Liver (tissue), 8 donors: ENCODE measurements at regions not wholly inside any gene's neighbourhood (a gene's known extent, or its start where the extent isn't known, plus 50 kb on each side); places are given as distances from the start of the nearest gene placed in this dataset.
"Not testable (repeated sequence)": the region's sequence is repeated elsewhere in the genome, so short reads cannot be mapped to it uniquely, and the experiment has no call there.

Experiments used
- DNase-seq: peaks from one replicate; pipeline ENCODE4 v3.0.0-alpha.2; 2017; ENCODE audit warnings: low spot score
- H3K27ac ChIP-seq, 2 donors: one replicate each; pipeline ENCODE4 v1.7.0; 2013; ENCODE audit warnings: inconsistent platforms in 2 of 2, low read length in 2 of 2, control low read depth in 1 of 2, low read depth in 1 of 2, mild to moderate bottlenecking in 1 of 2
- H3K27me3 ChIP-seq, 4 donors: one replicate each; pipeline versions ENCODE4 v1.6.1 to v1.7.0; 2013; ENCODE audit warnings: low read length in 3 of 4, inconsistent platforms in 1 of 4, mild to moderate bottlenecking in 1 of 4, moderate library complexity in 1 of 4; ENCODE audit not compliant: control insufficient read depth in 4 of 4, insufficient read depth in 4 of 4
- H3K36me3 ChIP-seq, 4 donors: one replicate each; pipeline versions ENCODE4 v1.6.1 to v1.7.0; 2013; ENCODE audit warnings: low read length in 3 of 4, mild to moderate bottlenecking in 3 of 4, low read depth in 1 of 4, moderate library complexity in 1 of 4; ENCODE audit not compliant: control insufficient read depth in 4 of 4, insufficient read depth in 3 of 4
- H3K4me1 ChIP-seq, 4 donors: one replicate each; pipeline versions ENCODE4 v1.6.1 to v1.7.0; 2013; ENCODE audit warnings: low read length in 3 of 4, mild to moderate bottlenecking in 3 of 4, moderate library complexity in 1 of 4; ENCODE audit not compliant: control insufficient read depth in 4 of 4, insufficient read depth in 4 of 4
- H3K4me3 ChIP-seq, 3 donors: one replicate each; pipeline versions ENCODE4 v1.6.1 to v1.7.0; 2013; ENCODE audit warnings: low read length in 3 of 3, control low read depth in 1 of 3, low read depth in 1 of 3, mild to moderate bottlenecking in 1 of 3
- H3K9ac ChIP-seq, 2 donors: one replicate each; pipeline ENCODE4 v1.7.0; 2013; ENCODE audit warnings: low read length in 2 of 2, mild to moderate bottlenecking in 2 of 2, moderate library complexity in 2 of 2, control low read depth in 1 of 2, low read depth in 1 of 2
- H3K9me3 ChIP-seq, 4 donors: one replicate each; pipeline versions ENCODE4 v1.6.1 to v1.7.0; 2013; ENCODE audit warnings: low read length in 3 of 4; ENCODE audit not compliant: control insufficient read depth in 4 of 4
- ATF3 ChIP-seq: IDR thresholded peaks from 2 replicates; pipeline ENCODE4 v1.6.1; 2016; ENCODE audit warnings: antibody characterized with exemption
- CTCF ChIP-seq: fragments of 150-350 bp; IDR thresholded peaks from 2 replicates; pipeline ENCODE4 v1.5.1; 2017; ENCODE audit warnings: improper control_type of control experiment, low read depth, low read length; ENCODE audit not compliant: missing input control
- EGR1 ChIP-seq, 2 donors: IDR thresholded peaks; 2 replicates each; pipeline ENCODE4 v1.6.1; 2016 to 2018; ENCODE audit warnings: antibody characterized with exemption in 2 of 2, low read depth in 2 of 2
- FOXA1 ChIP-seq: IDR thresholded peaks from 2 replicates; pipeline ENCODE4 v1.6.1; 2016; ENCODE audit warnings: antibody characterized with exemption
- FOXA2 ChIP-seq: IDR thresholded peaks from 2 replicates; pipeline ENCODE4 v1.6.1; 2016; ENCODE audit warnings: antibody characterized with exemption
- GABPA ChIP-seq, 2 donors: IDR thresholded peaks in 1 of 2; conservative IDR thresholded peaks in 1 of 2; 2 replicates each; pipeline ENCODE4 v1.6.1; 2016; ENCODE audit warnings: antibody characterized with exemption in 2 of 2, mild to moderate bottlenecking in 1 of 2, moderate library complexity in 1 of 2
- HNF4A ChIP-seq, 2 donors: conservative IDR thresholded peaks; 2 replicates each; pipeline ENCODE4 v1.6.1; 2016; ENCODE audit warnings: antibody characterized with exemption in 2 of 2, mild to moderate bottlenecking in 2 of 2
- HNF4G ChIP-seq: IDR thresholded peaks from 2 replicates; pipeline ENCODE4 v1.6.1; 2016; ENCODE audit warnings: antibody characterized with exemption
- JUND ChIP-seq, 2 donors: IDR thresholded peaks; 2 replicates each; pipeline ENCODE4 v1.6.1; 2016; ENCODE audit warnings: antibody characterized with exemption in 2 of 2
- MAX ChIP-seq: IDR thresholded peaks from 2 replicates; pipeline ENCODE4 v1.6.1; 2016; ENCODE audit warnings: antibody characterized with exemption
- NR2F2 ChIP-seq: IDR thresholded peaks from 2 replicates; pipeline ENCODE4 v1.6.1; 2016; ENCODE audit warnings: antibody characterized with exemption
- RAD21 ChIP-seq, 2 donors: IDR thresholded peaks; 2 replicates each; pipeline ENCODE4 v1.6.1; 2016; ENCODE audit warnings: antibody characterized with exemption in 2 of 2, mild to moderate bottlenecking in 2 of 2
- RXRA ChIP-seq, 2 donors: IDR thresholded peaks; 2 replicates each; pipeline ENCODE4 v1.6.1; 2017 to 2018; ENCODE audit warnings: antibody characterized with exemption in 2 of 2, mild to moderate bottlenecking in 1 of 2
- SP1 ChIP-seq: IDR thresholded peaks from 2 replicates; pipeline ENCODE4 v1.6.1; 2018; ENCODE audit warnings: antibody characterized with exemption, mild to moderate bottlenecking
- TAF1 ChIP-seq: conservative IDR thresholded peaks from 2 replicates; pipeline ENCODE4 v1.6.1; 2016; ENCODE audit warnings: antibody characterized with exemption, mild to moderate bottlenecking
- YY1 ChIP-seq: IDR thresholded peaks from 2 replicates; pipeline ENCODE4 v1.6.1; 2016; ENCODE audit warnings: antibody characterized with exemption, mild to moderate bottlenecking
- WGBS: extraction: QIAGEN DNeasy Blood & Tissue Kit; methylation state at CpG from one replicate; pipeline ENCODE4 v1.1.7; 2013; 5-methylcytosine and 5-hydroxymethylcytosine counted together
- TF ChIP-seq, protein P1 (sequence below): IDR thresholded peaks from 2 replicates; pipeline ENCODE4 v1.6.1; 2016; ENCODE audit warnings: antibody characterized with exemption, mild to moderate bottlenecking
- TF ChIP-seq, protein P2 (sequence below): IDR thresholded peaks from 2 replicates; pipeline ENCODE4 v1.6.1; 2016; ENCODE audit warnings: antibody characterized with exemption
- donor health status: healthy.
- donor health status: healthy.
- donor health status: healthy.
- donor health status: healthy.
- donor health status: healthy.

- TF ChIP-seq, protein P1, sequence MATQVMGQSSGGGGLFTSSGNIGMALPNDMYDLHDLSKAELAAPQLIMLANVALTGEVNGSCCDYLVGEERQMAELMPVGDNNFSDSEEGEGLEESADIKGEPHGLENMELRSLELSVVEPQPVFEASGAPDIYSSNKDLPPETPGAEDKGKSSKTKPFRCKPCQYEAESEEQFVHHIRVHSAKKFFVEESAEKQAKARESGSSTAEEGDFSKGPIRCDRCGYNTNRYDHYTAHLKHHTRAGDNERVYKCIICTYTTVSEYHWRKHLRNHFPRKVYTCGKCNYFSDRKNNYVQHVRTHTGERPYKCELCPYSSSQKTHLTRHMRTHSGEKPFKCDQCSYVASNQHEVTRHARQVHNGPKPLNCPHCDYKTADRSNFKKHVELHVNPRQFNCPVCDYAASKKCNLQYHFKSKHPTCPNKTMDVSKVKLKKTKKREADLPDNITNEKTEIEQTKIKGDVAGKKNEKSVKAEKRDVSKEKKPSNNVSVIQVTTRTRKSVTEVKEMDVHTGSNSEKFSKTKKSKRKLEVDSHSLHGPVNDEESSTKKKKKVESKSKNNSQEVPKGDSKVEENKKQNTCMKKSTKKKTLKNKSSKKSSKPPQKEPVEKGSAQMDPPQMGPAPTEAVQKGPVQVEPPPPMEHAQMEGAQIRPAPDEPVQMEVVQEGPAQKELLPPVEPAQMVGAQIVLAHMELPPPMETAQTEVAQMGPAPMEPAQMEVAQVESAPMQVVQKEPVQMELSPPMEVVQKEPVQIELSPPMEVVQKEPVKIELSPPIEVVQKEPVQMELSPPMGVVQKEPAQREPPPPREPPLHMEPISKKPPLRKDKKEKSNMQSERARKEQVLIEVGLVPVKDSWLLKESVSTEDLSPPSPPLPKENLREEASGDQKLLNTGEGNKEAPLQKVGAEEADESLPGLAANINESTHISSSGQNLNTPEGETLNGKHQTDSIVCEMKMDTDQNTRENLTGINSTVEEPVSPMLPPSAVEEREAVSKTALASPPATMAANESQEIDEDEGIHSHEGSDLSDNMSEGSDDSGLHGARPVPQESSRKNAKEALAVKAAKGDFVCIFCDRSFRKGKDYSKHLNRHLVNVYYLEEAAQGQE = no peak
- no peak for TF ChIP-seq YY1
- no peak for TF ChIP-seq ATF3
- TF ChIP-seq EGR1 (IDR thresholded peaks at IDR 0.05; ENCODE audit: low read depth in 2 of 2) = no peak
- TF ChIP-seq HNF4G = no peak
- TF ChIP-seq RXRA (IDR thresholded peaks at IDR 0.05) = no peak
- no peak for TF ChIP-seq HNF4A (conservative IDR thresholded peaks at IDR 0.05)
- no peak for TF ChIP-seq SP1
- TF ChIP-seq MAX = no peak
These were observed 179.2 kb upstream of the AGTR1 start (continued) for GRCh38 chr3:148518520-148518919.

DNA sequence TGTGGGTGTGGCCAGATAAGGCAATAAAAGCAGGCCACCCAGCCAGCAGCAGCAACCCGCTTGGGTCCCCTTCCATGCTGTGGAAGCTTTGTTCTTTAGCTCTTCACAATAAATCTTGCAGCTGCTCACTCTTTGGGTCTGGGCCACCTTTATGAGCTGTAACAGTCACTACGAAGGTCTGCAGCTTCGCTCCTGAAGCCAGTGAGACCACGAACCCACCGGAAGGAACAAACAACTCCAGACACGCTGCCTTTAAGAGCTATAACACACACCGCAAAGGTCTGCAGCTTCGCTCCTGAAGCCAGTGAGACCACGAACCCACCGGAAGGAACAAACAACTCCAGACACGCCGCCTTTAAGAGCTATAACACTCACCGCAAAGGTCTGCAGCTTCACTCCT lies 172.1 kb upstream of the AGTR1 start:
- H3K27ac ChIP-seq, DNase-seq, H3K9ac ChIP-seq, H3K36me3 ChIP-seq, H3K4me3 ChIP-seq, H3K4me1 ChIP-seq, H3K27me3 ChIP-seq, H3K9me3 ChIP-seq: not testable (repeated sequence)
- WGBS = 91% methylated on average over 13 of the region's 13 CpGs

DNA sequence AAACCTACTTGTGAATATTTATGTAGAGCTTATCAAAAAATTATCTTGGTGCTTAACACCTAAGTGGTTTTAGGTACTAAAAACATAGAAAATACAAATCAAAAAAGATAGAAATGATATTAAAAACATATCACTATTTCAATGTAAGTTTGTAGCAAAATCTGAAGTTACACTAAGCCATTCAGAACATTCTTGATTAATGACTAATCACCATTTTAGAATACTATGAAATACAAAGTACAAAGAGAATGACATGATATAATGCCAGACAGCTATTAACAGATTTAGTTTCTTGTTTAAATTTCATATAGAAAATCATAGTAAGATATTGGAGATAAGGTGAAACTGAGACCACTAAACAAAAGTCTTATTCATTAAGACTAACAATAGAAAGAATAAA lies 169.7 kb upstream of the AGTR1 start:
- no peaks in the 10 kb centered on the region for H3K36me3 ChIP-seq
- H3K9ac ChIP-seq = no peak overlapping the region
- no peak for TF ChIP-seq HNF4G
- no peak for TF ChIP-seq RAD21 (IDR thresholded peaks at IDR 0.05)
- no peak for TF ChIP-seq TAF1
- no peak for TF ChIP-seq CTCF
- TF ChIP-seq SP1 = no peak
- TF ChIP-seq NR2F2 = no peak
- TF ChIP-seq YY1 = no peak
- TF ChIP-seq JUND (IDR thresholded peaks at IDR 0.05) = no peak
- no peak for TF ChIP-seq EGR1 (IDR thresholded peaks at IDR 0.05; ENCODE audit: low read depth in 2 of 2)
- no peak for TF ChIP-seq FOXA2
- no peak for TF ChIP-seq FOXA1
- no peak for TF ChIP-seq MAX
- no peak for TF ChIP-seq HNF4A (conservative IDR thresholded peaks at IDR 0.05)
- TF ChIP-seq, protein P2, sequence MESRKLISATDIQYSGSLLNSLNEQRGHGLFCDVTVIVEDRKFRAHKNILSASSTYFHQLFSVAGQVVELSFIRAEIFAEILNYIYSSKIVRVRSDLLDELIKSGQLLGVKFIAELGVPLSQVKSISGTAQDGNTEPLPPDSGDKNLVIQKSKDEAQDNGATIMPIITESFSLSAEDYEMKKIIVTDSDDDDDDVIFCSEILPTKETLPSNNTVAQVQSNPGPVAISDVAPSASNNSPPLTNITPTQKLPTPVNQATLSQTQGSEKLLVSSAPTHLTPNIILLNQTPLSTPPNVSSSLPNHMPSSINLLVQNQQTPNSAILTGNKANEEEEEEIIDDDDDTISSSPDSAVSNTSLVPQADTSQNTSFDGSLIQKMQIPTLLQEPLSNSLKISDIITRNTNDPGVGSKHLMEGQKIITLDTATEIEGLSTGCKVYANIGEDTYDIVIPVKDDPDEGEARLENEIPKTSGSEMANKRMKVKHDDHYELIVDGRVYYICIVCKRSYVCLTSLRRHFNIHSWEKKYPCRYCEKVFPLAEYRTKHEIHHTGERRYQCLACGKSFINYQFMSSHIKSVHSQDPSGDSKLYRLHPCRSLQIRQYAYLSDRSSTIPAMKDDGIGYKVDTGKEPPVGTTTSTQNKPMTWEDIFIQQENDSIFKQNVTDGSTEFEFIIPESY = no peak
- no peak for TF ChIP-seq RXRA (IDR thresholded peaks at IDR 0.05)
- TF ChIP-seq, protein P1 = no peak
- no peak for TF ChIP-seq ATF3
- TF ChIP-seq GABPA (IDR thresholded peaks at IDR 0.05 in 1 of 2, conservative IDR thresholded peaks at IDR 0.05 in 1 of 2) = no peak
- H3K27me3 ChIP-seq = no peaks in the 10 kb centered on the region
- H3K4me3 ChIP-seq = no peak overlapping the region
- no peak overlapping the region for H3K27ac ChIP-seq
- no peaks in the 10 kb centered on the region for H3K4me1 ChIP-seq
- DNase-seq = no peak
- no peaks in the 10 kb centered on the region for H3K9me3 ChIP-seq
